NCI-H1105 (cell line): ENCODE measurements at regions not wholly inside any gene's neighbourhood (a gene's known extent, or its start where the extent isn't known, plus 50 kb on each side); places are given as distances from the start of the nearest gene placed in this dataset.
A peak's percentile ranks its signal among the peaks of the same experiment; 100 is the strongest.

ENCODE experiments used
- DNase-seq: peaks from one replicate; lab custom pipeline; 2025; lab: John Stamatoyannopoulos, UW

GRCh38 chr16:79444572-79444971, 156.0 kb downstream of the MAF start:
- no peak for DNase-seq

GRCh38 chr16:79439901-79440300, 160.6 kb downstream of the MAF start:
- DNase-seq: no peak

GRCh38 chr16:79437764-79438751, 162.5 kb downstream of the MAF start:
- no peak for DNase-seq

GRCh38 chr16:79436885-79437284, 163.7 kb downstream of the MAF start:
- no peak for DNase-seq

GRCh38 chr16:79434771-79435170, 165.8 kb downstream of the MAF start:
- DNase-seq: no peak

GRCh38 chr16:79434092-79434491, 166.4 kb downstream of the MAF start:
- DNase-seq: no peak

GRCh38 chr16:79431923-79432322, 168.6 kb downstream of the MAF start:
- DNase-seq: no peak

GRCh38 chr16:79430191-79430678, 170.3 kb downstream of the MAF start:
- DNase-seq: peak; percentile 48

GRCh38 chr16:79429381-79430190, 171.0 kb downstream of the MAF start:
- DNase-seq: no peak

- DNase-seq: no peak
These were observed 173.9 kb downstream of the MAF start for GRCh38 chr16:79426663-79427062.

GRCh38 chr16:79422064-79422463, 178.5 kb downstream of the MAF start:
- DNase-seq: no peak

- DNase-seq: no peak
These were observed 179.4 kb downstream of the MAF start for GRCh38 chr16:79421126-79421525.

- no peak for DNase-seq
These were observed 180.0 kb downstream of the MAF start for GRCh38 chr16:79420493-79420892.

GRCh38 chr16:79419148-79419547, 181.4 kb downstream of the MAF start:
- no peak for DNase-seq

GRCh38 chr16:79417601-79418008, 182.9 kb downstream of the MAF start:
- DNase-seq: no peak

GRCh38 chr16:79415983-79416640, 184.4 kb downstream of the MAF start:
- DNase-seq: no peak

- no peak for DNase-seq
These were observed 187.7 kb downstream of the MAF start for GRCh38 chr16:79412783-79413225.

- no peak for DNase-seq
These were observed 188.7 kb downstream of the MAF start for GRCh38 chr16:79411805-79412204.

- DNase-seq: no peak
These were observed 189.2 kb downstream of the MAF start for GRCh38 chr16:79411357-79411756.

- no peak for DNase-seq
These were observed 190.6 kb downstream of the MAF start for GRCh38 chr16:79409978-79410377.

GRCh38 chr16:79408355-79408754, 192.2 kb downstream of the MAF start:
- DNase-seq: no peak
